T-helper 2 cell treated with Interferon-gamma antibody and Interleukin-4, amounts not matched to agents 5 μg/mL and 100 μg/mL, for 36 hours (primary cell): ENCODE measurements at regions not wholly inside any gene's neighbourhood (a gene's known extent, or its start where the extent isn't known, plus 50 kb on each side); places are given as distances from the start of the nearest gene placed in this dataset.
"Not testable (repeated sequence)": the region's sequence is repeated elsewhere in the genome, so short reads cannot be mapped to it uniquely, and the experiment has no call there.

Source experiments
- DNase-seq: peaks from one replicate; pipeline ENCODE4 v3.0.0; 2021; ENCODE audit warnings: low spot score
- H3K27ac Mint-ChIP-seq: one replicate; pipeline ENCODE4 v1.8.0; 2021; ENCODE audit warnings: mild to moderate bottlenecking, mixed read lengths
- H3K27me3 Mint-ChIP-seq: one replicate; pipeline ENCODE4 v1.8.0; 2021; ENCODE audit warnings: low read depth, mixed read lengths
- H3K36me3 Mint-ChIP-seq: one replicate; pipeline ENCODE4 v1.8.0; 2021; ENCODE audit warnings: low read depth, mixed read lengths
- H3K4me1 Mint-ChIP-seq: one replicate; pipeline ENCODE4 v1.8.0; 2021; ENCODE audit warnings: low read depth, mixed read lengths
- H3K4me3 Mint-ChIP-seq: one replicate; pipeline ENCODE4 v1.8.0; 2022; ENCODE audit warnings: mild to moderate bottlenecking, moderate library complexity, mixed read lengths
- H3K9me3 Mint-ChIP-seq: one replicate; pipeline ENCODE4 v1.8.0; 2021; ENCODE audit warnings: mixed read lengths

DNA sequence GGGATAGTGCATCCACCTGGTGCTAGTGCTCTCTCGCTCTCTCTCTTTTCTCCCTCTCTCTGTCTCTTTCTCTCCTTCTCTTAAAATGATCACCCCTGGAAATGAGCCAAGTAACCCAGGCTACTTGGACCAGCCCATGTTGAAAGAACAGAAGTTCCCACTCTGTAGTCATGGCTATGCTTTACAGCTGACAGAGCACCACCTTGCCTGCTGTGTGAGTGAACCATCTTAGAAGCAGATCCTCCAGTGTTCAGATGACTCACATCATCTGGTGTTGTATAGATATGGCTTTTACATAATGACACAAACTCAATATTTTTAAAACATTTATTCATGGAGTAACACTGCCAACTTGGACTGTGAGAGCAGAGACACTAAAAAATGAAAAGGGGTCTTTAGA is 57.7 kb upstream of the POMZP3 start:
- H3K9me3 Mint-ChIP-seq, H3K27ac Mint-ChIP-seq, H3K4me1 Mint-ChIP-seq, H3K4me3 Mint-ChIP-seq, DNase-seq, H3K36me3 Mint-ChIP-seq: not testable (repeated sequence)
- peaks cover 16% of the 10 kb centered on the region for H3K27me3 Mint-ChIP-seq

DNA sequence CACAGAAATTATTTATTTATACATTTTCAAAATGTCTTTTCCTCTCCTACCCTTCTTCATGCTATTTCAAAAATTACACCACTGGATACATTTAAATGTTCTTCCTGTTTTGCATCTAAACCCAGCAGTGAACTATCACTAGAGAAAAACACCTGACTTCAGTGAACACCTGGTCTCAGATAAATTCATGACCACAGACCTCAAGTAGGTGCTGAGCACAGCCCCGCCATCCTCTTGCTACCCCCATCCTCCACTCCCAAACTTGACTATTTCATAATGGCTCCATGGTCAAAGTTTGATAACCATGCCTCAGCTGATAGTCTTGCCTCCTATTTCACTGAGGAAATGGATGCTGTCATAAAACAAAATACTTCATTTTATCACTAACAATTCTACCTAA is 56.6 kb upstream of the POMZP3 start:
- H3K36me3 Mint-ChIP-seq, DNase-seq, H3K4me3 Mint-ChIP-seq, H3K27ac Mint-ChIP-seq, H3K9me3 Mint-ChIP-seq, H3K4me1 Mint-ChIP-seq: not testable (repeated sequence)
- H3K27me3 Mint-ChIP-seq: peaks cover 14% of the 10 kb centered on the region

DNA sequence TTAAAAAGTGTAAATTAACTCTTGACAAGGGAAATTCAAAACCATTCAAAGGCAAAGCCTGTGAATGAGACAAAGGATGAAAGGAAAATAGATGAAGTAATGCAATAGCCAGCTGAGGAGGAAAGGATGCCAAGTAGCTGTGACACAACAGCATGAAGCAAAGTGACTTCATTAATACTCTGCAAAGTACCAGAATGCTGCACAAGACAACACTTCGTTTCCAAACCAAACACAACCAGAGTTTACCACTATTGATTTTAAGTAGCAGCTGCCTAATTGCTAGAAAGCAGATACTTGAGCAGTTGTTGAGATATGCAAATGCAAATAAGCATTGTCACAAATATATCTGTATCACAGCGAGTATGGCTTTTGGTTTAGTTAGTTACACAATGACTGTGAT is 54.7 kb upstream of the POMZP3 start:
- H3K4me3 Mint-ChIP-seq, H3K36me3 Mint-ChIP-seq, H3K4me1 Mint-ChIP-seq, DNase-seq, H3K27ac Mint-ChIP-seq, H3K9me3 Mint-ChIP-seq: not testable (repeated sequence)
- H3K27me3 Mint-ChIP-seq: peaks cover 16% of the 10 kb centered on the region

DNA sequence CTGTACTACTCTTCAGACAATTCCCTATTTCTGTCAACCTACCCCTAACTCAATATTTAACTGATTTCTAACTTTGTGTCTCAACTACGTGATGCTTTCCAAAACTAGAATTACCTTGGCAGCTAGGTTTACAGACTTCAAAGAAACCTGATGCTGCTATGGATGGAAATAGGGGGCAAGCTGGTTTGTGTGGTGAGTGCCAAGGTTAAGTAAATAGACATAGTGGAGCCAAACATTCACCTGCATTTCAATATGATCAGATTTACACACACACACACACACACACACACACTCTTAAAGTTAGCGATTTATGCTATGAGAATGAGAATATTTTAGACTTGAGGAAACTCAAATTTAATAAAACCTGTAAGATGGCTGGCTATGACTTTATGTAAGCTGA is 52.1 kb upstream of the POMZP3 start:
- H3K27me3 Mint-ChIP-seq: peaks cover 16% of the 10 kb centered on the region
- H3K36me3 Mint-ChIP-seq, H3K9me3 Mint-ChIP-seq, H3K4me1 Mint-ChIP-seq, DNase-seq, H3K27ac Mint-ChIP-seq, H3K4me3 Mint-ChIP-seq: not testable (repeated sequence)

DNA sequence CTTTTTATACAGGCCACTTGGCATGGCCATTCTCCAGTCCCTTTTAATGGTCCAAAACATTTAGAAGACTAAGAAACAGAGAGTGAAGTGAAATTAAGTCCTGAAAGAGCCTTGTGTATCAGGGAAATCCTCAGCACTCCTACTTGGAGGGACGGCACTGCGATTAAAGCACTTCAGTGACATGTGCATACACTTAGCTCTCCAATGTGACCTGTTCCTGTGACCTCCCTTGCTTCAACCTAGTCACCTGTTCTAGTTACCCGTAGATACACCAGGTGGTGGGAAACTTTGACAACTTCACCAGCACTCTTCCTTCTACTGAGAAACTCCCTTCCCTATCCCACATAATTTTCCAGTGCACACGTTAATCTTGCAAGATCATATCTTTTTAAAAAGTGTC is 51.4 kb upstream of the POMZP3 start:
- H3K27me3 Mint-ChIP-seq: peaks cover 15% of the 10 kb centered on the region
- DNase-seq, H3K4me1 Mint-ChIP-seq, H3K4me3 Mint-ChIP-seq, H3K36me3 Mint-ChIP-seq, H3K27ac Mint-ChIP-seq, H3K9me3 Mint-ChIP-seq: not testable (repeated sequence)

DNA sequence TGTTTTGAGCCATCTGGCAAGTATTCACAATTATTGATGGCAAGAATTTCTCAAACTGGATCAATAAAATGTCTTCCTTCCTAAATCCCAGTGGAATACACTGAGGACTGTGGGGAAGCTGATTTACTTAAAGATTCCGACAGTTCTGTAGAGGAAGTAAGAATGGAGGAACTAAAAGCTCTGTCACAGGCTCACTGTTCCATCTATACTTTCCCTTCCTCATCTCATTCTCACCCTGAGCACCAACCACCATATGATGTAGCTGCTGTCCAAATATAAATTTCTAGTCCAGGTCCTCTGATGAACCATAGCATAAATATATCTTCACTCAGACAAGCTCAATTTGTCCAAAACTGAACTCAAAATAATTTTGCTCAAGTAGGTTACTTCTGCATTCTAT is 49.8 kb upstream of the POMZP3 start:
- H3K36me3 Mint-ChIP-seq, H3K27ac Mint-ChIP-seq, H3K4me1 Mint-ChIP-seq, DNase-seq, H3K9me3 Mint-ChIP-seq, H3K4me3 Mint-ChIP-seq: not testable (repeated sequence)
- H3K27me3 Mint-ChIP-seq: peaks cover 10% of the 10 kb centered on the region
